SHP77 treated with DMSO at 0.1 percent for 48 hours (cell line): ENCODE measurements at regions not wholly inside any gene's neighbourhood (a gene's known extent, or its start where the extent isn't known, plus 50 kb on each side); places are given as distances from the start of the nearest gene placed in this dataset.
"Not testable (repeated sequence)": the region's sequence is repeated elsewhere in the genome, so short reads cannot be mapped to it uniquely, and the experiment has no call there.

Experiments used
- DNase-seq: peaks from one replicate; lab custom pipeline; 2025; lab: John Stamatoyannopoulos, UW

GRCh38 chr1:120941066-120941465, 51.5 kb downstream of the PPIAL4A start:
- not testable (repeated sequence) for DNase-seq

GRCh38 chr1:120941836-120942217, 52.3 kb downstream of the PPIAL4A start:
- DNase-seq, result not testable (repeated sequence)

DNA sequence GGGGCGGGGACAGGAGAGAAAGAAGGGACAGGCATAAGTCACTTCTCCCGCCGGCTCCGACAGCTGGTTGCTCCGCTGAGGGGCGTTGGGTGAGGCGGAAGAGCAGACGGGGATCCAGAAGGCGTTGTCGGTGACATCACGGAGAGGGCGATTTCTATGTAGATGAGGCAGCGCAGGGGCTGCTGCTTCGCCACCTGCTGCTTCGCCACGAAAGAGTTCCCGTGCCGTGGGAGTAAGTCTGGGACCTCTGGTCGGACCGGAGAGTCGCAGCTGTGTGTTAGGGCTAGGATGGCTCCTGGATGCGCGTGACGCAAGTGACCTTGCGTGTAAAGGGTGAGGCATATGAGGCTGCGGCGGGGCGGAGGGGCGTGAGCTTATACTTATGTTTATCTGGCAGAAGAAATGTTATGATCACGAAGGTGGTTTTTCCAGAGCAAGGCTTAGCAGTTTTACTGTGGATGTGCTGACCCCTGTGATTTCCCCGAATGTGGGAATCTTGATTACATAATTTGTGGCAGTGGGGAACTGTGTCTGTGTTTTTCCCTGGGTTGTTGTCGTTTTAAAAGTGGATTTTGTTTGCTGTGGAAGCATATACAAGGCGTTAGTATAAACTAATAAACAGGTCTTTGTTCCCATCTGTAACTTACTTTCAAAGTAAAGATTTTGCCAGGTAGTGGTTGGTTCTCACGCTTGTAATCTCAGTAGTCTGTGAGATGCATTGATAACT, 52.8 kb downstream of the PPIAL4A start:
- peak; percentile 91 for DNase-seq

- not testable (repeated sequence) for DNase-seq
Measured at GRCh38 chr1:120942945-120943319, 53.4 kb downstream of the PPIAL4A start.

DNA sequence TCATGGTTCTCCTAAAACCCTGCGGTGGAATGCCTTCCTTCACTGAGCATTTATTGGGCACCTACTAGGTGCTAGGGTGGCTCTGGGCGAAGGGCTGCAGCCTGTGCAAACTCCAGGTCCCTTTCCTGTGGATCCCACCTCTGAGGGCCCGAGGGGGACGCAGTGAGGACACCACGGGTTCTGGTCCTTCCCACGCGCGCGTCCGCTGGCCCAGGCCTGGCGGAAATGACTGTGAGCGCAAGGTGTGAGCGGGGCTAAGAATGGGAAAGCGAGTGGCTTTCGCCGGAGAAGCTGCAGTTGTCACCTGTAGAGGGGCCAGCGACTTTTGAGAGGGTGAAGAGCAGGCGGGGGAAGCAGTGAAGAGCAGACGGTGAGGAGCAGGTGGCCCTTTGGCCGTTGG, 55.1 kb downstream of the PPIAL4A start:
- DNase-seq, result not testable (repeated sequence)

- not testable (repeated sequence) for DNase-seq
Measured at GRCh38 chr1:120945122-120945521, 55.6 kb downstream of the PPIAL4A start.

GRCh38 chr1:120947114-120947513, 57.5 kb downstream of the PPIAL4A start:
- not testable (repeated sequence) for DNase-seq

DNA sequence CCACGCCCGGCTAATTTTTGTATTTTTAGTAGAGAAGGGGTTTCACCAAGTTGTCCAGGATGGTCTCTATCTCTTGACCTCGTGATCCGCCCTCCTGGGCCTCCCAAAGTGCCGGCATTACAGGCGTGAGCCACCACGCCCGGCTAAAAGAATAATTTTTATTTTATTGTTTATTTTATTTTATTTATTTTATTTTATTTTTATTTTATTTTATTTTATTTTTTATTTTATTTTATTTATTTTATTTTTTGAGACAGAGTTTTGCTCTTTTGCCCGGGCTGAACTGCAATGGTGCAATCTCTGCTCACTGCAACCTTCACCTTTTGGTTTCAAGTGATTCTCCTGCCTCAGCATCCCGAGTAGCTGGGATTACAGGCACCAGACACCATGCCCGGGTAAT, 60.2 kb downstream of the PPIAL4A start:
- DNase-seq, result not testable (repeated sequence)

GRCh38 chr1:120950633-120951032, 61.1 kb downstream of the PPIAL4A start:
- DNase-seq, result not testable (repeated sequence)

- not testable (repeated sequence) for DNase-seq
Measured at GRCh38 chr1:120951100-120951499, 61.5 kb downstream of the PPIAL4A start.

DNA sequence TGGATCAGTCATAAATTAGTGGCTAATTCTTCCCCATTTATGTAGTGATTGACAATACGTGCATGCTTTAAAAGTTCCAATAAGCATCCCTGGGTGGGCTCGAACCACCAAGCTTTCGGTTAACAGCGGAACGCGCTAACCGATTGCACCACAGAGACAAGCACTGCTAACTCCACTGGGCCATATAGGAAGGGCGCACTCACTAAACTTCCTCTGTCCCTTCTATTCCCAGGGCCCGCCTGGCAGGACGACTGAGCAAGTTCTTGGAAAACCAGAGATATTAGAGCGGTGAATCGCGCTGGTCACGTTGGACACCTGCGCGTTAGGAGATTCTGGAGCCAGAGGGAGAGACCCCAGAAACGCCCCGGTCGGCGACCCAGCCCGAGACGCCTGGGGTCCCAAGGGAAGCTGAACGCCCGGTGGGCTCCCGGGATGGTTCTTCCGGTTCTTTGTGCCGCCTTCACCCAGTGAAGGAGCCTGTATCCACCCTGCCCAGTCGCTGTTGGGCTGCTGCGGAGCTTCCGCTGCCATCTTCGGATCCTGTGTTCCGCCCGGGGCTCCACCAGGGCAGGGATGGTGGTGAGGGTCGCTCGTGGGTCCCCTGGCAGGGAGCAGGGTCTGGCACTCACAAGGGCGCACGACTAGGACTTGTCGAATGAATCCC, 62.8 kb downstream of the PPIAL4A start:
- DNase-seq, result not testable (repeated sequence)

DNA sequence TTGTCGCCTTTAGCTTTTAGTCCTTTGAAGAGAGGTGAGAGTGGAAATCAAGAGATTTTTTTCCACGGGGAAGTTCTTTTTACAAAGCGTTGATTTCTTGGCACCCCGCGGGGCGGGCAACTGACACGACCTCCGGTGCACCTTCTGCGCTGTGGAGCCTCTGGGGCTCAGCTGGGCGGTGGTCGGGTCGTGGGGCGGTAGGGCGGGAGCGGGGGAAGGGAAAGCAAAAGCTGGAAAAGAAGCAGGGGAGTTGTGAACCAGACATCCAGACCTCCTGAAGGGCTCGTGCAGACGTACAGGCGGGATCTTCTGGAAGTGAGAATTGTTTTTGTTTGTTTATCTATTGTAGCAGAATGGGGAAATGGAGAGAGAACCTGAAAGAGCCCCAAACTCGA, 63.3 kb downstream of the PPIAL4A start:
- DNase-seq, result not testable (repeated sequence)

DNA sequence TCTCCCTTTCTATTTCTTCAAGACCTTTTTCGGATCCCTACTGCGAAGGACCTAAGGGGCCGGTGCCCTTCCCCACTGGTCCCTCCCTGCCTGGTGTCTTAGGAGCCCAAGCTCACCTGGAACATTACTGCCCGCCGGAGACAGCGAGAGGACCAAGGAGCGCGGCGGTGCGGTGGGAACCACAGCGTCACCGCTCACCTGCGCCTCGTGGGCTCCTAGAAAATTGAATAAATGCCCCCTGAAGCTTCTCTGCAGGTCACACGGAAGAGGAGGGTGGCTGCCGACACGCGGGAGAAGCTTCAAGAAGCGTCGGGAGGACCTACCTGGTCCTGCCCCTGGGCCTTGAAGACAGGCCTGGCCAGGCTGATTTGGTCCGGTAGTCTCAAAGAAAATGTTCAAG, 65.2 kb downstream of the PPIAL4A start:
- no peak for DNase-seq

- DNase-seq, result not testable (repeated sequence)
Measured at GRCh38 chr1:120955961-120956360, 66.4 kb downstream of the PPIAL4A start.

GRCh38 chr1:120966018-120966417, 76.4 kb downstream of the PPIAL4A start:
- DNase-seq, result not testable (repeated sequence)

DNA sequence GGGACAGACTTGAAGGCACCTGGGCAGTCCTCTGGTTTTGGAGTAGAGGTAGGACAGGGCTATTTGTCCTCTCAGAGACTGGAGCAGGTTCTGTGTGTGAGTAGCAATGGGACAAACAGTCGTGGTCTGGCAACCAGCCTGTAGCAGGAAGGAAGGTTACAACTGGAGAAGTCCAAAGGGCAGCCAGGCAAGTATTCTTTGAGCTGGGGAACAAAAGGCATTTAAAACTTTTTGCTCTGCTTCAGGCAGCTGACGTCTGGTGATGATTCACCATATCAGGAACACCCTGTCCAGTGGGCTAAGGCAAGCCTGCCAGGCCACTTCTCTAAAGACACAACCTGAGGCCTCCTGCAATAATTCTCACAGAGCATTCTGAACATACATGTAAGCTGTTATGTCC, 83.3 kb downstream of the PPIAL4A start:
- not testable (repeated sequence) for DNase-seq

- not testable (repeated sequence) for DNase-seq
Measured at GRCh38 chr1:120973836-120974235, 84.3 kb downstream of the PPIAL4A start.

- DNase-seq, result not testable (repeated sequence)
Measured at GRCh38 chr1:120977279-120977678, 87.7 kb downstream of the PPIAL4A start.

- not testable (repeated sequence) for DNase-seq
Measured at GRCh38 chr1:120981489-120982094, 92.0 kb downstream of the PPIAL4A start.

DNA sequence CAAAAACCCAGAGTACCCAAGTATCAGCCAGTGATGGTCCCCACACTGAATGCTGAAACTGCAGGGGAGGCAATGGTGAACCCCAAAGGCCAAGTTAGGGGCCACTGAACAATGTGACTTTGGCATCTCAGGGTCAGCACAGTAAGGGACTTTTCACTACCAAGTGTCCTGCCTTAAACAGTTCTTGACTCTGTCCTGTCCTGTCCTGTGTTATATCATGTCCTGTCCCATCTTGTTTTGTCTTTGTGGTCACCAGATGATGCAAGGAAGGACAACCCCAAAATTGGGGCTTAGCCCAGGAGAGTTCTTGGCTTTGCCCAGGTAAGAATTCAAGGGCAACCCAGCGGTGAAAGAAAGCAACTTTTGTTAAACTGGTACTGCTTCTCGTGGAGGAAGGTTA, 105.0 kb downstream of the PPIAL4A start:
- not testable (repeated sequence) for DNase-seq

DNA sequence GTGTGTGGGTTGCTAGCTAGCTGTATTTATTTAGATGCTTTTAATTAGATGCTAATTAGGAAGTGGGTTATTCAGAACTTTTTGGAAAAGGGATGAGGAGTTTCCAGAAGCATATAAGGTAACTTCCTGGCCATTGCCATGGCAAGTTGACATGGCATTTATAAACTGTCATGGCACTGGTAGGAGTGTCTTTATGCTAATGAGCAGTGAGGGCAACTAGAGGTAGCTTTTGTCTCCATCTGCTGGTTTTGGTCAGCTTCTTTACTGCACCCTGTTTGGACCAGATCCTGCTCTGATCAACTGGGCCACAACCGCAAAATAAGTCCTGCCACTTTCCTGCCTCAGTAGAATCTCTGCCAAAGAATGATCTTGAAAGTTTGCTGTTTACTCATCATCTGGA, 105.5 kb downstream of the PPIAL4A start:
- DNase-seq, result not testable (repeated sequence)

GRCh38 chr1:121001090-121001726, 111.6 kb downstream of the PPIAL4A start:
- DNase-seq, result not testable (repeated sequence)
